ENCODE measurements at regions not wholly inside any gene's neighbourhood (a gene's known extent, or its start where the extent isn't known, plus 50 kb on each side); places are given as distances from the start of the nearest gene placed in this dataset.

DNA sequence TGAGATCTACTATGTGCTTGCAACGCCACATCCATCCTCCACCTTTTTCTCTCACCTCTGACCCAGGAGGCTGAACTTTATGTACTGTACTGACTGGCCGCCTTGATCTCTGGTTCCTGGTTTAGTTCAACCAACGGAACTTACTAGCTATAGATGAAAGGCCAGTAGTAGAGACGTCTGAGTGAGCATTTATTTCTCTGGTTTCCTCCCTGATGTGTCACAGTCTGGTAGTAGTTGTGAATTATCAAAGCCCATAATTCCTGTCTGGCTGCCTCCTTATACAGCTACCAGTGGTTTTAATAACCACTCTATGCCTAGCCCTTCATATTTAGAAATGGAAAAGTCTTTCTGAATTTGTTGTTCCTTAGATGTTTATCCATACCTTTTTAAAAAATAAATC is 64.7 kb downstream of the POM121L12 start:
- no peak overlapping the region for H3K23ac ChIP-seq (ENCODE audit: low read length in 2 of 2)
- H3K9me3 ChIP-seq (ENCODE audit: control insufficient read depth, low read length), result peaks cover 3% of the 10 kb centered on the region
- no peak overlapping the region for H2BK5ac ChIP-seq (ENCODE audit: low read depth, low read length, poor library complexity, severe bottlenecking)
- no peak overlapping the region for H3K4me3 ChIP-seq (ENCODE audit: insufficient read depth in 1 of 2, low read depth in 1 of 2, low read length in 2 of 2)
- no peak overlapping the region for H4K91ac ChIP-seq (ENCODE audit: low read length)
- no peak overlapping the region for H3K14ac ChIP-seq (ENCODE audit: low read length in 2 of 2)
- no peak overlapping the region for H3K9ac ChIP-seq (ENCODE audit: low read length)
- no peak overlapping the region for H2BK15ac ChIP-seq (ENCODE audit: low read depth, poor library complexity, severe bottlenecking)
- no peaks in the 10 kb centered on the region for H3K27me3 ChIP-seq (ENCODE audit: control insufficient read depth in 1 of 2, insufficient read depth in 1 of 2, low read length in 2 of 2)
- H3K36me3 ChIP-seq (ENCODE audit: control insufficient read depth in 1 of 2, insufficient read depth in 2 of 2, low read depth in 1 of 2, low read length in 2 of 2), result no peaks in the 10 kb centered on the region
- H2AK5ac ChIP-seq (ENCODE audit: low read length, severe bottlenecking), result no peak overlapping the region
- H3K4me1 ChIP-seq (ENCODE audit: control insufficient read depth, insufficient read depth, low read depth, low read length), result no peaks in the 10 kb centered on the region
- H3K27ac ChIP-seq (ENCODE audit: low read length, poor library complexity, severe bottlenecking), result no peak overlapping the region
- H3K18ac ChIP-seq (ENCODE audit: low read depth in 1 of 2, low read length in 2 of 2), result no peak overlapping the region
- H3K4ac ChIP-seq (ENCODE audit: low read depth in 1 of 2, low read length in 2 of 2), result no peak overlapping the region
- H3K79me1 ChIP-seq (replicated peaks; ENCODE audit: low read length, poor library complexity, severe bottlenecking), result no peaks in the 10 kb centered on the region
- WGBS, result 63% methylated on average over 4 of the region's 4 CpGs
- H2BK120ac ChIP-seq (ENCODE audit: low read depth, low read length), result no peak overlapping the region
- no peak overlapping the region for H2BK12ac ChIP-seq (ENCODE audit: low read length in 2 of 2)
- no peak overlapping the region for H2AFZ ChIP-seq (ENCODE audit: low read depth, low read length)
- no peak overlapping the region for H3K4me2 ChIP-seq (ENCODE audit: low read length, poor library complexity, severe bottlenecking)
- H4K8ac ChIP-seq (ENCODE audit: low read length), result no peak overlapping the region
- no peak for DNase-seq

DNA sequence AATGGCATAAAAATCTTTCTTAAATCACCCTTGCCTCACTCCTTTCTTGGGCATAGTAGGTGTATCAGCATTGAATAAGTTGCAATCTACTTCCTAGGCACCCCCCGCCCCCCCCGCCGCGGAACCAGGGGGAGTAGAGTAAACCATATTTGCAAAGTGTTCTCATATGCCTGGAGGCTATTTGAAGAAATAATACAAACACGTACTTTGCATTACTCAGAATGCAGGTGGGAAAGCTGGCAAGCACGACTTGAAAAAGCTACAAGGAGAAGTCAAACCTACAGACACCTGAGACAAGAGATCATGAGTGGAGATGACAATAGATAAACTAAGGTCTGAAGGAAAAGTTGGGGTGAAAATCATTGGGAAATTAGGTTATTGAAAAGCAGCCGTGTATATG is 65.6 kb downstream of the POM121L12 start:
- WGBS, result 96% methylated on average over 7 of the region's 7 CpGs
- no peak for DNase-seq
- H2AFZ ChIP-seq (ENCODE audit: low read depth, low read length), result no peak overlapping the region
- no peaks in the 10 kb centered on the region for H3K79me1 ChIP-seq (replicated peaks; ENCODE audit: low read length, poor library complexity, severe bottlenecking)
- no peak overlapping the region for H2BK15ac ChIP-seq (ENCODE audit: low read depth, poor library complexity, severe bottlenecking)
- no peaks in the 10 kb centered on the region for H3K4me1 ChIP-seq (ENCODE audit: control insufficient read depth, insufficient read depth, low read depth, low read length)
- no peak overlapping the region for H3K14ac ChIP-seq (ENCODE audit: low read length in 2 of 2)
- no peaks in the 10 kb centered on the region for H3K27me3 ChIP-seq (ENCODE audit: control insufficient read depth in 1 of 2, insufficient read depth in 1 of 2, low read length in 2 of 2)
- H3K4me2 ChIP-seq (ENCODE audit: low read length, poor library complexity, severe bottlenecking), result no peak overlapping the region
- no peak overlapping the region for H3K9ac ChIP-seq (ENCODE audit: low read length)
- no peak overlapping the region for H3K4ac ChIP-seq (ENCODE audit: low read depth in 1 of 2, low read length in 2 of 2)
- H2BK5ac ChIP-seq (ENCODE audit: low read depth, low read length, poor library complexity, severe bottlenecking), result no peak overlapping the region
- no peak overlapping the region for H4K91ac ChIP-seq (ENCODE audit: low read length)
- H3K23ac ChIP-seq (ENCODE audit: low read length in 2 of 2), result no peak overlapping the region
- no peak overlapping the region for H2AK5ac ChIP-seq (ENCODE audit: low read length, severe bottlenecking)
- H4K8ac ChIP-seq (ENCODE audit: low read length), result no peak overlapping the region
- no peak overlapping the region for H3K4me3 ChIP-seq (ENCODE audit: insufficient read depth in 1 of 2, low read depth in 1 of 2, low read length in 2 of 2)
- no peak overlapping the region for H3K18ac ChIP-seq (ENCODE audit: low read depth in 1 of 2, low read length in 2 of 2)
- H3K9me3 ChIP-seq (ENCODE audit: control insufficient read depth, low read length), result peaks cover 7% of the 10 kb centered on the region
- H2BK120ac ChIP-seq (ENCODE audit: low read depth, low read length), result no peak overlapping the region
- H3K27ac ChIP-seq (ENCODE audit: low read length, poor library complexity, severe bottlenecking), result no peak overlapping the region
- H3K36me3 ChIP-seq (ENCODE audit: control insufficient read depth in 1 of 2, insufficient read depth in 2 of 2, low read depth in 1 of 2, low read length in 2 of 2), result no peaks in the 10 kb centered on the region
- H2BK12ac ChIP-seq (ENCODE audit: low read length in 2 of 2), result no peak overlapping the region

DNA sequence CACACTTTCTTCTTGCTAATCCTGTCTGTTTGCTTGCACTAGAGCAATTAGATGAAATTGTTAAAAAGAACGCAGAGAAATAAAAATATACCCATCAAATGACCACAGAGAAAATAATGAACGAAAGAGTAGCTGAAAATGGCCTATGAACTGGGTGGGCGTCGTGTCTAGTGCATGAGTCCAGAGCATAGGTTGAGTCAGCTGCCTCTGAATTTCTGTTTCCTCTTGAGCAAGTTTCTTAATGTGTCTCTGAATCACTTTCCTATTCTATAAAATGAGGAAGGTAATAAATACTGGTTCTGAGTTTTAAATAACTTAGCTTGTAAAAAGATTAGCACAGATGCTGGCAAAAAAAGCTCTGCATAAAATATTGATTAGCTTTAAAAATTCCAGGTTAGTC is 75.0 kb downstream of the POM121L12 start:
- H3K9ac ChIP-seq (ENCODE audit: low read length), result no peak overlapping the region
- no peak overlapping the region for H2BK120ac ChIP-seq (ENCODE audit: low read depth, low read length)
- no peak overlapping the region for H4K91ac ChIP-seq (ENCODE audit: low read length)
- H3K4me3 ChIP-seq (ENCODE audit: insufficient read depth in 1 of 2, low read depth in 1 of 2, low read length in 2 of 2), result no peak overlapping the region
- H3K79me1 ChIP-seq (replicated peaks; ENCODE audit: low read length, poor library complexity, severe bottlenecking), result no peaks in the 10 kb centered on the region
- no peak overlapping the region for H3K23ac ChIP-seq (ENCODE audit: low read length in 2 of 2)
- H3K4me2 ChIP-seq (ENCODE audit: low read length, poor library complexity, severe bottlenecking), result no peak overlapping the region
- H2BK5ac ChIP-seq (ENCODE audit: low read depth, low read length, poor library complexity, severe bottlenecking), result no peak overlapping the region
- no peak overlapping the region for H4K8ac ChIP-seq (ENCODE audit: low read length)
- no peaks in the 10 kb centered on the region for H3K4me1 ChIP-seq (ENCODE audit: control insufficient read depth, insufficient read depth, low read depth, low read length)
- no peak overlapping the region for H2AK5ac ChIP-seq (ENCODE audit: low read length, severe bottlenecking)
- peaks cover 14% of the 10 kb centered on the region for H3K9me3 ChIP-seq (ENCODE audit: control insufficient read depth, low read length)
- H2BK12ac ChIP-seq (ENCODE audit: low read length in 2 of 2), result no peak overlapping the region
- no peak overlapping the region for H2AFZ ChIP-seq (ENCODE audit: low read depth, low read length)
- no peak overlapping the region for H3K18ac ChIP-seq (ENCODE audit: low read depth in 1 of 2, low read length in 2 of 2)
- no peak for DNase-seq
- no peak overlapping the region for H3K4ac ChIP-seq (ENCODE audit: low read depth in 1 of 2, low read length in 2 of 2)
- H3K27me3 ChIP-seq (ENCODE audit: control insufficient read depth in 1 of 2, insufficient read depth in 1 of 2, low read length in 2 of 2), result no peaks in the 10 kb centered on the region
- 73% methylated on average over 4 of the region's 4 CpGs for WGBS
- no peak overlapping the region for H2BK15ac ChIP-seq (ENCODE audit: low read depth, poor library complexity, severe bottlenecking)
- no peak overlapping the region for H3K27ac ChIP-seq (ENCODE audit: low read length, poor library complexity, severe bottlenecking)
- H3K36me3 ChIP-seq (ENCODE audit: control insufficient read depth in 1 of 2, insufficient read depth in 2 of 2, low read depth in 1 of 2, low read length in 2 of 2), result no peaks in the 10 kb centered on the region
- H3K14ac ChIP-seq (ENCODE audit: low read length in 2 of 2), result no peak overlapping the region

- no peak overlapping the region for H2AFZ ChIP-seq (ENCODE audit: low read depth, low read length)
- H3K27ac ChIP-seq (ENCODE audit: low read length, poor library complexity, severe bottlenecking), result no peak overlapping the region
- no peak overlapping the region for H3K4ac ChIP-seq (ENCODE audit: low read depth in 1 of 2, low read length in 2 of 2)
- H4K8ac ChIP-seq (ENCODE audit: low read length), result no peak overlapping the region
- H2AK5ac ChIP-seq (ENCODE audit: low read length, severe bottlenecking), result no peak overlapping the region
- H3K18ac ChIP-seq (ENCODE audit: low read depth in 1 of 2, low read length in 2 of 2), result no peak overlapping the region
- no peak overlapping the region for H2BK5ac ChIP-seq (ENCODE audit: low read depth, low read length, poor library complexity, severe bottlenecking)
- no peak overlapping the region for H4K91ac ChIP-seq (ENCODE audit: low read length)
- H3K9ac ChIP-seq (ENCODE audit: low read length), result no peak overlapping the region
- H2BK12ac ChIP-seq (ENCODE audit: low read length in 2 of 2), result no peak overlapping the region
- no peak overlapping the region for H2BK15ac ChIP-seq (ENCODE audit: low read depth, poor library complexity, severe bottlenecking)
- H3K4me1 ChIP-seq (ENCODE audit: control insufficient read depth, insufficient read depth, low read depth, low read length), result no peaks in the 10 kb centered on the region
- no peak for DNase-seq
- H3K79me1 ChIP-seq (replicated peaks; ENCODE audit: low read length, poor library complexity, severe bottlenecking), result no peaks in the 10 kb centered on the region
- H3K36me3 ChIP-seq (ENCODE audit: control insufficient read depth in 1 of 2, insufficient read depth in 2 of 2, low read depth in 1 of 2, low read length in 2 of 2), result no peaks in the 10 kb centered on the region
- H3K9me3 ChIP-seq (ENCODE audit: control insufficient read depth, low read length), result peaks cover 10% of the 10 kb centered on the region
- no peak overlapping the region for H3K4me3 ChIP-seq (ENCODE audit: insufficient read depth in 1 of 2, low read depth in 1 of 2, low read length in 2 of 2)
- no peak overlapping the region for H2BK120ac ChIP-seq (ENCODE audit: low read depth, low read length)
- H3K14ac ChIP-seq (ENCODE audit: low read length in 2 of 2), result no peak overlapping the region
- 93% methylated on average over 1 of the region's 1 CpG for WGBS
- no peak overlapping the region for H3K23ac ChIP-seq (ENCODE audit: low read length in 2 of 2)
- H3K4me2 ChIP-seq (ENCODE audit: low read length, poor library complexity, severe bottlenecking), result no peak overlapping the region
- no peaks in the 10 kb centered on the region for H3K27me3 ChIP-seq (ENCODE audit: control insufficient read depth in 1 of 2, insufficient read depth in 1 of 2, low read length in 2 of 2)
Measured at GRCh38 chr7:53111031-53111430, 75.6 kb downstream of the POM121L12 start.

Measured in mesenchymal stem cell (in vitro differentiated cells and primary cell).